Parathyroid adenoma (tissue), 2 donors: ENCODE measurements at regions not wholly inside any gene's neighbourhood (a gene's known extent, or its start where the extent isn't known, plus 50 kb on each side); places are given as distances from the start of the nearest gene placed in this dataset.

Experiments used
- H2AFZ ChIP-seq: fragments of 300-600 bp; sonication (generic); one replicate; pipeline ENCODE4 v1.7.0; 2017; ENCODE audit warnings: antibody characterized with exemption, mild to moderate bottlenecking
- H3K27ac ChIP-seq: fragments of 300-600 bp; sonication (generic); one replicate; pipeline ENCODE4 v1.7.0; 2017
- H3K27me3 ChIP-seq: fragments of 300-600 bp; sonication (generic); one replicate; pipeline ENCODE4 v1.7.0; 2017; ENCODE audit warnings: low read length; ENCODE audit not compliant: control insufficient read depth, insufficient read depth
- H3K36me3 ChIP-seq: fragments of 300-600 bp; sonication (generic); one replicate; pipeline ENCODE4 v1.7.0; 2017; ENCODE audit warnings: low read length; ENCODE audit not compliant: control insufficient read depth, insufficient read depth
- H3K4me1 ChIP-seq: fragments of 300-600 bp; sonication (generic); one replicate; pipeline ENCODE4 v1.7.0; 2017; ENCODE audit warnings: control low read depth
- H3K4me2 ChIP-seq: fragments of 300-600 bp; sonication (generic); one replicate; pipeline ENCODE4 v1.7.0; 2017; ENCODE audit warnings: low read length
- H3K4me3 ChIP-seq: fragments of 300-600 bp; sonication (generic); one replicate; pipeline ENCODE4 v1.7.0; 2017; ENCODE audit warnings: low read depth, low read length
- H3K79me2 ChIP-seq: fragments of 300-600 bp; sonication (generic); one replicate; pipeline ENCODE4 v1.7.0; 2017; ENCODE audit warnings: control low read depth
- H3K9ac ChIP-seq: fragments of 300-600 bp; sonication (generic); one replicate; pipeline ENCODE4 v1.7.0; 2017; ENCODE audit warnings: mild to moderate bottlenecking
- H3K9me3 ChIP-seq: fragments of 300-600 bp; sonication (generic); one replicate; pipeline ENCODE4 v1.7.0; 2017; ENCODE audit warnings: low read length; ENCODE audit not compliant: control insufficient read depth
- CTCF ChIP-seq: fragments of 300-600 bp; sonication (generic); IDR thresholded peaks from one replicate; pipeline ENCODE4 v1.7.0; 2017; ENCODE audit warnings: antibody characterized with exemption, mild to moderate bottlenecking
- donor health status: primary hyperparathyroidism.

GRCh38 chr20:55160037-55160436, 684.6 kb downstream of the DOK5 start:
- Histone ChIP-seq H3K79me2 (no peaks in the 10 kb centered on the region), H3K4me3 (no peak overlapping the region), H3K36me3 (no peaks in the 10 kb centered on the region), H2AFZ (no peak overlapping the region), H3K9me3 (no peaks in the 10 kb centered on the region), H3K27me3 (no peaks in the 10 kb centered on the region), H3K9ac (no peak overlapping the region), H3K4me2 (no peak overlapping the region), H3K27ac (no peak overlapping the region), H3K4me1 (no peaks in the 10 kb centered on the region)
- TF ChIP-seq CTCF: no peak

GRCh38 chr20:55159230-55159629, 683.8 kb downstream of the DOK5 start:
- H2AFZ ChIP-seq: no peak overlapping the region
- H3K4me2 ChIP-seq: no peak overlapping the region
- no peaks in the 10 kb centered on the region for H3K9me3 ChIP-seq
- H3K36me3 ChIP-seq: no peaks in the 10 kb centered on the region
- H3K27ac ChIP-seq: no peak overlapping the region
- no peak overlapping the region for H3K4me3 ChIP-seq
- no peaks in the 10 kb centered on the region for H3K79me2 ChIP-seq
- H3K4me1 ChIP-seq: no peaks in the 10 kb centered on the region
- no peak overlapping the region for H3K9ac ChIP-seq
- TF ChIP-seq CTCF: no peak
- no peaks in the 10 kb centered on the region for H3K27me3 ChIP-seq

- Histone ChIP-seq H3K36me3 (no peaks in the 10 kb centered on the region), H3K4me3 (no peak overlapping the region), H2AFZ (no peak overlapping the region), H3K27me3 (no peaks in the 10 kb centered on the region), H3K4me1 (no peaks in the 10 kb centered on the region), H3K9me3 (no peaks in the 10 kb centered on the region), H3K27ac (no peak overlapping the region), H3K9ac (no peak overlapping the region), H3K4me2 (no peak overlapping the region), H3K79me2 (no peaks in the 10 kb centered on the region)
- TF ChIP-seq CTCF: no peak
Measured at GRCh38 chr20:55158446-55158845, 683.1 kb downstream of the DOK5 start.

DNA sequence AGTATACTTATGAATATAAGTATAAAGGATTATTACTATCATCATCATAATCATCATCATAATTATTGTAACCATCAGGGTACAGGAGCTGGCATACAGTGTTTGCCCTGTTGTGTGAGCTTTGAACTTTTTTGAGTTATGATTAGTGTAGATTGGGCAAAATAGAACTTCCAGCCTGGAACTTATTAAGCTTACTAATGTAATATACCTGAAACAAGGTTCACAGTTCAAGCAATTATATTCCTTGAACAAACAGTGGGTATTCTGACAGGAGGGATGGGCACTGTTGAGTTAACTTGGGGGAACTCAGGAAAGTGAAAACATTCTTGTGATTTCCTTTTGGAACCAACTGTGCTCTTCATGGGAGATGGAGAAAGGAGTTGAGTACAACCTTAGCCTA, 680.0 kb downstream of the DOK5 start:
- Histone ChIP-seq H3K9ac (no peak overlapping the region), H3K36me3 (no peaks in the 10 kb centered on the region), H2AFZ (no peak overlapping the region), H3K4me2 (no peak overlapping the region), H3K9me3 (no peaks in the 10 kb centered on the region), H3K79me2 (no peaks in the 10 kb centered on the region), H3K4me3 (no peak overlapping the region), H3K27me3 (no peaks in the 10 kb centered on the region), H3K4me1 (no peaks in the 10 kb centered on the region), H3K27ac (no peak overlapping the region)
- no peak for TF ChIP-seq CTCF

DNA sequence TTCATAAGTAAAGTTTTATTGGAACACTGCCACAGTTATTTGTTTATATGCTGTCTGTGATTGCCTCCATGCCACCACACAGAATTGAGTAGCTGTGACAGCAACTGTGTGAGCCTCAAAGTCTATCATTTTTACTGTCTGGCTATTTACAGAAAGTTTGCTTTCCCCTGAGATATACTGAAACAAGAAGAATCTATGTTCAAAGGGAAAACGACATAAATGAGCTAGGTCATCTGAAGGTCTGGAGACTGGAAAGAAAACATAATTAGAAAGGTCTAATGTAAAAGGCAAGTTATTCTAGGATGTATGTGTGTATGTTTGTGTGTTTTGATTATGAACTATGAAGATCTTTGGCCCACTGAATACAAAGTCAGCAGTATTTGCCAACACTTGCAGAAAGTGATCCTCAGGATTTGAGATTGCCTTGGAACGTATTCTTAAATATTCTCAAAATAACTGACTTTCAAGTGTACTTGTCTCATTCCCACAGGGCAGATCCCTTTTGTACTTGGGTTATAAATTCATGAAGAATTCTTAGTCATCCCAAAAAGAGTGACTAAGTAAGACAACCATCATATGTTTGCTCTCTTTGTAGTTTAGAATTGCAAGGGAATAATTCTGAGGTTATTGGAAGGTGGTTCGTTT, 677.7 kb downstream of the DOK5 start:
- TF ChIP-seq CTCF: no peak

More for the DNA sequence above, 677.7 kb downstream of the DOK5 start:
- Histone ChIP-seq H3K9ac (no peak overlapping the region), H3K36me3 (no peaks in the 10 kb centered on the region), H3K27me3 (no peaks in the 10 kb centered on the region), H2AFZ (no peak overlapping the region), H3K4me1 (no peaks in the 10 kb centered on the region), H3K4me2 (no peak overlapping the region), H3K4me3 (no peak overlapping the region), H3K9me3 (no peaks in the 10 kb centered on the region), H3K79me2 (no peaks in the 10 kb centered on the region), H3K27ac (no peak overlapping the region)
